CD4-positive, alpha-beta T cell (primary cell): ENCODE measurements at regions not wholly inside any gene's neighbourhood (a gene's known extent, or its start where the extent isn't known, plus 50 kb on each side); places are given as distances from the start of the nearest gene placed in this dataset.

Experiments
- ATAC-seq: fragments of 200-7000 bp; cut with Tn5 transposase; one replicate; pipeline ENCODE4 v1.10.0; 2022; ENCODE audit warnings: mild to moderate bottlenecking; ENCODE audit not compliant: poor library complexity
- CTCF ChIA-PET: fragments of 350-600 bp; sonication (Branson Sonifier 250); formaldehyde crosslinking; loops from one replicate; lab custom pipeline; 2021; ENCODE audit warnings: antibody characterized with exemption, inconsistent platforms; lab: Charles Lee
- POLR2A ChIA-PET: fragments of 350-600 bp; sonication (Branson Sonifier 250); formaldehyde crosslinking; loops from one replicate; lab custom pipeline; 2021; ENCODE audit warnings: antibody characterized with exemption, inconsistent platforms; lab: Charles Lee
- DNase-seq, 14 experiments: peaks; one replicate each; pipeline ENCODE4 v3.0.0-alpha.2; 2013 to 2020; ENCODE audit warnings: mixed read lengths in 2 of 14
- H3K27ac ChIP-seq, 2 donors: one replicate each; pipeline versions ENCODE4 v1.5.1 to v1.7.0; 2013; ENCODE audit warnings: low read length in 2 of 2, low read depth in 1 of 2, mild to moderate bottlenecking in 1 of 2
- H3K27me3 ChIP-seq, 2 experiments: 1 replicate in 1 of 2; 2 replicates in 1 of 2; pipeline versions ENCODE4 v1.6.1 to v1.7.0; 2013; ENCODE audit warnings: low read length in 2 of 2, control low read depth in 1 of 2, mild to moderate bottlenecking in 1 of 2, moderate library complexity in 1 of 2; ENCODE audit not compliant: insufficient read depth in 2 of 2, control insufficient read depth in 1 of 2
- H3K36me3 ChIP-seq: one replicate; pipeline ENCODE4 v1.6.1; 2013; ENCODE audit warnings: low read length, control low read depth; ENCODE audit not compliant: insufficient read depth
- H3K4me1 ChIP-seq: one replicate; pipeline ENCODE4 v1.6.1; 2013; ENCODE audit warnings: low read length, control low read depth; ENCODE audit not compliant: insufficient read depth
- H3K4me3 ChIP-seq: one replicate; pipeline ENCODE4 v1.5.1; 2013; ENCODE audit warnings: mild to moderate bottlenecking, low read length, moderate library complexity
- H3K9me3 ChIP-seq, 2 experiments: 1 replicate in 1 of 2; 2 replicates in 1 of 2; pipeline versions ENCODE4 v1.6.1 to v1.7.0; 2013; ENCODE audit warnings: low read length in 2 of 2, mild to moderate bottlenecking in 2 of 2, control low read depth in 1 of 2, moderate library complexity in 1 of 2; ENCODE audit not compliant: control insufficient read depth in 1 of 2, insufficient read depth in 1 of 2
- H3K27ac Mint-ChIP-seq: one replicate; pipeline ENCODE4 v1.8.0; 2020; ENCODE audit warnings: mixed read lengths
- H3K27me3 Mint-ChIP-seq: one replicate; pipeline ENCODE4 v1.8.0; 2021; ENCODE audit warnings: mixed read lengths
- H3K36me3 Mint-ChIP-seq: one replicate; pipeline ENCODE4 v1.8.0; 2021; ENCODE audit warnings: low read depth, mixed read lengths
- H3K4me1 Mint-ChIP-seq: one replicate; pipeline ENCODE4 v1.8.0; 2021; ENCODE audit warnings: low read depth, mixed read lengths
- H3K4me3 Mint-ChIP-seq: one replicate; pipeline ENCODE4 v1.8.0; 2020; ENCODE audit warnings: mild to moderate bottlenecking, mixed read lengths
- H3K9me3 Mint-ChIP-seq: one replicate; pipeline ENCODE4 v1.8.0; 2020; ENCODE audit warnings: mixed read lengths
- intact Hi-C, 2 experiments: fragments of 100-400 bp; cut with DNase I in 1 of 2; cut with micrococcal nuclease in 1 of 2; formaldehyde crosslinking; loops; one replicate each; pipeline versions ENCODE4 v1.15.1 to v1.9.0; 2023 to 2025; cut with DNase I, micrococcal nuclease
- TF ChIP-seq, protein P1 (sequence below): fragments of 200-600 bp; IDR thresholded peaks from one replicate; pipeline ENCODE4 v1.8.0; 2022; ENCODE audit warnings: antibody characterized with exemption, mild to moderate bottlenecking

DNA sequence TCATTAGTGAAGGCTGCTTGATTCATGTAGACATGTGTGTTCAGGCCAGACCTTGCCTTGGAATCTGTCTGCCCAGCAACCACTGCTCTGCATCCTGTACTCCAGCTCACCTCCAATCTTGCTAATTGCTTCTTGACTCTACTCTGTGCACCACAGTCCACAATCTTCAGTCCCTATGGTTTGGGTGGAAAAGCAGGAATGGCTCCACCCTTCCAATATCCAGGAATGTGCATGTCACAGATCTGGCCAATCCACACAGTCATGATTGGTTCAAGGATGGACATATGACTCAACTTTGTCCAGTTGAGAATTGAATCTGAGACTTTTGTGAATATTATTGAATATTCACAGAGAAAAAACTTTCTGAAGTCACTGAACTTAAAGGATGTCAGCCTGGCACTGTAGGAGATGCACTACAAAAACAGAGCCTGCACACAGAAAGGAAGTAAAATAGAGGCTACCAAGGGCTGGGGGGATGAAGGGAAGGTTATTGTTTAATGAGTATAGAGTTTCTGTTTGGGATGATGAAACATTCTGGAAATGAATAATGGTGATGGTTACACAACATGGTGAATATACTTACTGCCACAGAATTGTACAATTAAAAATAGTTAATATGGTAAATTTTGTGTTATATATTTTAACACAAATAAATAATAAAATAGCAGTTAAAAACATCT lies 161.3 kb upstream of the USP38 start:
- ChIA-PET CTCF (no interaction called here), POLR2A (no interaction called here)
- Mint-ChIP-seq H3K27ac (no peak overlapping the region), H3K27me3 (peaks cover 7% of the 10 kb centered on the region), H3K9me3 (peaks cover 2% of the 10 kb centered on the region), H3K4me3 (no peak overlapping the region), H3K36me3 (no peaks in the 10 kb centered on the region), H3K4me1 (no peaks in the 10 kb centered on the region)
- intact Hi-C loops = no loop called here
- ATAC-seq (no peak), DNase-seq (no peak)
- H3K4me1 ChIP-seq = no peaks in the 10 kb centered on the region
- peaks cover 2 to 5% of the 10 kb centered on the region in 2 experiments for H3K27me3 ChIP-seq
- H3K36me3 ChIP-seq = no peaks in the 10 kb centered on the region
- H3K27ac ChIP-seq = no peak overlapping the region
- no peaks in the 10 kb centered on the region for H3K9me3 ChIP-seq
- H3K4me3 ChIP-seq = no peak overlapping the region
- TF ChIP-seq, protein P1, sequence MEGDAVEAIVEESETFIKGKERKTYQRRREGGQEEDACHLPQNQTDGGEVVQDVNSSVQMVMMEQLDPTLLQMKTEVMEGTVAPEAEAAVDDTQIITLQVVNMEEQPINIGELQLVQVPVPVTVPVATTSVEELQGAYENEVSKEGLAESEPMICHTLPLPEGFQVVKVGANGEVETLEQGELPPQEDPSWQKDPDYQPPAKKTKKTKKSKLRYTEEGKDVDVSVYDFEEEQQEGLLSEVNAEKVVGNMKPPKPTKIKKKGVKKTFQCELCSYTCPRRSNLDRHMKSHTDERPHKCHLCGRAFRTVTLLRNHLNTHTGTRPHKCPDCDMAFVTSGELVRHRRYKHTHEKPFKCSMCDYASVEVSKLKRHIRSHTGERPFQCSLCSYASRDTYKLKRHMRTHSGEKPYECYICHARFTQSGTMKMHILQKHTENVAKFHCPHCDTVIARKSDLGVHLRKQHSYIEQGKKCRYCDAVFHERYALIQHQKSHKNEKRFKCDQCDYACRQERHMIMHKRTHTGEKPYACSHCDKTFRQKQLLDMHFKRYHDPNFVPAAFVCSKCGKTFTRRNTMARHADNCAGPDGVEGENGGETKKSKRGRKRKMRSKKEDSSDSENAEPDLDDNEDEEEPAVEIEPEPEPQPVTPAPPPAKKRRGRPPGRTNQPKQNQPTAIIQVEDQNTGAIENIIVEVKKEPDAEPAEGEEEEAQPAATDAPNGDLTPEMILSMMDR = no peak

DNA sequence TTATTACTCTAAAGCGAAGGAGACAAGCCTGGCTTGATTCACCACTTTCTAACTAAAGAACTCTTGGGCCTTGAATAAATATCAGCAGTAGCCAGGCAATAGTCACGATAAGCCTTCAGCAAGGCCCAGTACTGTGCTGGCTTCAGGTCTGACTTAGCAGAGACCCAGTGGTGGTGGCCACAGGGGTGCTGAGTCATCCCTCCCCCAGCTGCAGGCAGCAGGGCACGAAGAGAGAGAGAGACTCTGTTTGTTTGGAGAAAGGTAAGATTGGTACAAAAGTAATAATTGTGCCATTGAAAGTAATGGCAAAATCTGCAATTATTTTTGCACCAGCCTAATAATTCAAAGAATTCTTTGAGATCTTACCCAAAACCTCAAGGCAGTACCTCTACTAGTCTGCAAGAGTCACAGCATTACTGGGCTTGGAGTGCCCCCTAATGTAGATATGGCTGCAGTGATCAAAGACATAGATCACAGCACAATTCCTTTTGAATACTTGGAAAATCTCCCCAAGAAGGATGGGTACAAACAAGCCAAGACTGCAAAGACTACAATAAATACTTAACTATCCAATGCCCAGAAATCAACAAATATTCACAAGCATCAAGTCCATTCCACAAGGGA lies 159.5 kb upstream of the USP38 start:
- Histone ChIP-seq H3K4me3 (no peak overlapping the region), H3K36me3 (no peaks in the 10 kb centered on the region), H3K4me1 (no peaks in the 10 kb centered on the region), H3K27me3 (peaks cover 2 to 4% of the 10 kb centered on the region in 2 experiments), H3K27ac (no peak overlapping the region), H3K9me3 (peaks cover 0 to 12% of the 10 kb centered on the region in 2 experiments)
- Mint-ChIP-seq H3K27ac (no peak overlapping the region), H3K27me3 (peaks cover 10% of the 10 kb centered on the region), H3K36me3 (no peaks in the 10 kb centered on the region), H3K4me1 (no peaks in the 10 kb centered on the region), H3K9me3 (peaks cover 14% of the 10 kb centered on the region), H3K4me3 (no peak overlapping the region)
- POLR2A ChIA-PET = no interaction called here
- intact Hi-C loops = no loop called here
- TF ChIP-seq, protein P1 = no peak
- ATAC-seq = no peak
- DNase-seq = peak in 2 of 14 experiments; percentile 1 to 3
- CTCF ChIA-PET = no interaction called here

GRCh38 chr4:143026459-143027170 lies 158.1 kb upstream of the USP38 start:
- no peak overlapping the region for H3K27ac Mint-ChIP-seq
- ChIA-PET POLR2A (no interaction called here), CTCF (no interaction called here)
- ATAC-seq (no peak), DNase-seq (no peak)
- H3K27ac ChIP-seq = no peak overlapping the region
- peaks cover 0 to 12% of the 10 kb centered on the region in 2 experiments for H3K9me3 ChIP-seq
- TF ChIP-seq, protein P1 = no peak
- peaks cover 14% of the 10 kb centered on the region for H3K9me3 Mint-ChIP-seq
- H3K36me3 ChIP-seq = no peaks in the 10 kb centered on the region
- H3K4me3 Mint-ChIP-seq = no peak overlapping the region
- H3K4me1 ChIP-seq = no peaks in the 10 kb centered on the region
- H3K27me3 Mint-ChIP-seq = peaks cover 4% of the 10 kb centered on the region
- no peaks in the 10 kb centered on the region for H3K36me3 Mint-ChIP-seq
- intact Hi-C loops = no loop called here
- no peaks in the 10 kb centered on the region for H3K27me3 ChIP-seq
- no peaks in the 10 kb centered on the region for H3K4me1 Mint-ChIP-seq
- H3K4me3 ChIP-seq = no peak overlapping the region
